Right lobe of liver (tissue), 4 donors: ENCODE measurements at regions not wholly inside any gene's neighbourhood (a gene's known extent, or its start where the extent isn't known, plus 50 kb on each side); places are given as distances from the start of the nearest gene placed in this dataset.

Experiments used
- POLR2A ChIP-seq: fragments of 450-650 bp; IDR thresholded peaks from one replicate; pipeline ENCODE4 v1.6.1; 2017; ENCODE audit warnings: antibody characterized with exemption, mild to moderate bottlenecking
- TF ChIP-seq, protein P1 (sequence below), 4 donors: fragments of 200-600 bp in 3 of 4; fragments of 450-650 bp in 1 of 4; IDR thresholded peaks; one replicate each; pipeline versions ENCODE4 v1.5.1 to v1.8.0; 2016 to 2022; ENCODE audit warnings: antibody characterized with exemption in 4 of 4, mild to moderate bottlenecking in 2 of 4
- donor health status: DM: no; HTN: no; CAD: no.
- donor health status: DM: no; HTN: no; CAD: no.
- donor health status: DM: no; HTN: yes; CAD: no.

- TF ChIP-seq, protein P1, sequence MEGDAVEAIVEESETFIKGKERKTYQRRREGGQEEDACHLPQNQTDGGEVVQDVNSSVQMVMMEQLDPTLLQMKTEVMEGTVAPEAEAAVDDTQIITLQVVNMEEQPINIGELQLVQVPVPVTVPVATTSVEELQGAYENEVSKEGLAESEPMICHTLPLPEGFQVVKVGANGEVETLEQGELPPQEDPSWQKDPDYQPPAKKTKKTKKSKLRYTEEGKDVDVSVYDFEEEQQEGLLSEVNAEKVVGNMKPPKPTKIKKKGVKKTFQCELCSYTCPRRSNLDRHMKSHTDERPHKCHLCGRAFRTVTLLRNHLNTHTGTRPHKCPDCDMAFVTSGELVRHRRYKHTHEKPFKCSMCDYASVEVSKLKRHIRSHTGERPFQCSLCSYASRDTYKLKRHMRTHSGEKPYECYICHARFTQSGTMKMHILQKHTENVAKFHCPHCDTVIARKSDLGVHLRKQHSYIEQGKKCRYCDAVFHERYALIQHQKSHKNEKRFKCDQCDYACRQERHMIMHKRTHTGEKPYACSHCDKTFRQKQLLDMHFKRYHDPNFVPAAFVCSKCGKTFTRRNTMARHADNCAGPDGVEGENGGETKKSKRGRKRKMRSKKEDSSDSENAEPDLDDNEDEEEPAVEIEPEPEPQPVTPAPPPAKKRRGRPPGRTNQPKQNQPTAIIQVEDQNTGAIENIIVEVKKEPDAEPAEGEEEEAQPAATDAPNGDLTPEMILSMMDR (IDR thresholded peaks at IDR 0.05): no peak
- no peak for TF ChIP-seq POLR2A
These were observed 101.3 kb upstream of the EGFL6 start for GRCh38 chrX:13468096-13468495.
